NT2/D1 (cell line): ENCODE measurements at regions not wholly inside any gene's neighbourhood (a gene's known extent, or its start where the extent isn't known, plus 50 kb on each side); places are given as distances from the start of the nearest gene placed in this dataset.

Experiments
- DNase-seq: peaks from one replicate; pipeline ENCODE4 v3.0.0-alpha.2; 2011; ENCODE audit warnings: low read depth, low spot score
- H3K27me3 ChIP-seq: 2 replicates; pipeline ENCODE4 v1.6.0; 2011; ENCODE audit warnings: mild to moderate bottlenecking; ENCODE audit not compliant: insufficient read length, insufficient read depth
- H3K36me3 ChIP-seq: 2 replicates; pipeline ENCODE4 v1.6.1; 2011; ENCODE audit warnings: mild to moderate bottlenecking, low read length, mixed read lengths; ENCODE audit not compliant: insufficient read depth, insufficient read length
- H3K4me1 ChIP-seq: 2 replicates; pipeline ENCODE4 v1.5.1; 2011; ENCODE audit not compliant: insufficient read depth, insufficient read length
- H3K4me3 ChIP-seq: 2 replicates; pipeline ENCODE4 v1.5.1; 2011; ENCODE audit warnings: low read depth; ENCODE audit not compliant: insufficient read length
- H3K9ac ChIP-seq: 2 replicates; pipeline ENCODE4 v1.6.0; 2011; ENCODE audit warnings: low read depth; ENCODE audit not compliant: insufficient read length
- H3K9me3 ChIP-seq: 2 replicates; pipeline ENCODE4 v1.5.1; 2011; ENCODE audit warnings: mild to moderate bottlenecking, low read length; ENCODE audit not compliant: insufficient read depth
- SUZ12 ChIP-seq: IDR thresholded peaks from 2 replicates; pipeline ENCODE4 v1.6.1; 2011; ENCODE audit not compliant: insufficient read length, insufficient read depth; ENCODE audit errors: extremely low read depth
- YY1 ChIP-seq: IDR thresholded peaks from 2 replicates; pipeline ENCODE4 v1.6.1; 2011; ENCODE audit not compliant: insufficient read length, insufficient read depth
- ZNF274 ChIP-seq: IDR thresholded peaks from 2 replicates; pipeline ENCODE4 v1.6.1; 2011; ENCODE audit warnings: mild to moderate bottlenecking, low read depth, low read length

DNA sequence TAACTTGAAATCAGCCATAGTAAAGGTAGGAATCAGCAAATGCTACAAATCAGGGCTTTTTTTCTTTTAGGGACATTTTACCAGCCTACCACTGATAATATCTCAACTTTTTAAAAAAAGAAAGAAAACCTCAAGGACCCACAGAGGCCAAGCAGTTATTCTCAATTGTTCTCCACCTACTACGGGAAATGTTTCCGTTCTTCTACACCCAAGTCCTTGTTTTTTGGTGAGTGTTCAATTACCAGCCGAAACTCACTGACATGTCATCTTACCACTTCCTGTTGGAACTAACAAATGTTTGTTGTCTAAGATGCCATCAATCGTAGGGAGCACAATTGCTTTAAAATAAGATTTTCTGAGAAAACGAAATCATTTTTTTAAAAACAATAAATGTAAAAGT, 50.2 kb upstream of the CDK1 start:
- Histone ChIP-seq H3K4me3 (no peak overlapping the region), H3K27me3 (peaks cover 21% of the 10 kb centered on the region), H3K4me1 (no peaks in the 10 kb centered on the region), H3K9ac (no peak overlapping the region), H3K9me3 (no peaks in the 10 kb centered on the region), H3K36me3 (no peaks in the 10 kb centered on the region)
- no peak for TF ChIP-seq SUZ12
- TF ChIP-seq ZNF274 = no peak
- TF ChIP-seq YY1 = no peak
- DNase-seq = no peak

GRCh38 chr10:60726257-60726656, 52.0 kb upstream of the CDK1 start:
- H3K4me3 ChIP-seq = no peak overlapping the region
- peaks cover 3% of the 10 kb centered on the region for H3K27me3 ChIP-seq
- no peak for TF ChIP-seq ZNF274
- TF ChIP-seq YY1 = no peak
- no peak for TF ChIP-seq SUZ12
- no peak for DNase-seq
- no peaks in the 10 kb centered on the region for H3K36me3 ChIP-seq
- H3K9ac ChIP-seq = no peak overlapping the region
- H3K9me3 ChIP-seq = no peaks in the 10 kb centered on the region
- H3K4me1 ChIP-seq = no peaks in the 10 kb centered on the region

GRCh38 chr10:60722623-60723022, 55.7 kb upstream of the CDK1 start:
- no peak for DNase-seq
- Histone ChIP-seq H3K4me3 (no peak overlapping the region), H3K27me3 (no peaks in the 10 kb centered on the region), H3K9ac (no peak overlapping the region), H3K9me3 (0 out of 2 replicates have a peak, but pooled peaks cover 4% of the 10 kb centered on the region), H3K4me1 (no peaks in the 10 kb centered on the region), H3K36me3 (no peaks in the 10 kb centered on the region)
- TF ChIP-seq SUZ12 (no peak), ZNF274 (no peak), YY1 (no peak)

- Histone ChIP-seq H3K4me3 (no peak overlapping the region), H3K27me3 (no peaks in the 10 kb centered on the region), H3K9me3 (0 out of 2 replicates have a peak, but pooled peaks cover 4% of the 10 kb centered on the region), H3K36me3 (no peaks in the 10 kb centered on the region), H3K9ac (no peak overlapping the region), H3K4me1 (no peaks in the 10 kb centered on the region)
- TF ChIP-seq ZNF274 (no peak), SUZ12 (no peak), YY1 (no peak)
- no peak for DNase-seq
These were observed 58.6 kb upstream of the CDK1 start for GRCh38 chr10:60719721-60720120.

DNA sequence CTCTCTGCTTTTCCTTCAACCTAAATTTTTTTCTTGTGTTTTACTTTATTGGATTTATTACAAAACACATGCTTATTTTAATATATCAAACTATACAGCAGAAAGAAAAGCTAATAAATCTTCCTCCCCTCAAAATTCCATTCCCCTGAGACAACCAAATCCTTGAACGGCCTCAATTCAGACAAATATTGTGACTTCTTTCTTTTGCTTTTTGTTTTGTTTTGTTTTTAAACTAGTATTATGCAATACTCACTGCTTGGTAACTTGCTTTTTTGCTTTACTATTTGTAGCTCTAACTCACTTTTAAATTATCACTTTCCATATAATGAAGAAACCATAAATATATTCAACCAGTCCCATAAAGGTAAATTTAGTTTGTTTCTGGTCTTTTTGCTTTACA, 59.4 kb upstream of the CDK1 start:
- H3K4me3 ChIP-seq = no peak overlapping the region
- no peaks in the 10 kb centered on the region for H3K4me1 ChIP-seq
- H3K36me3 ChIP-seq = no peaks in the 10 kb centered on the region
- no peak overlapping the region for H3K9ac ChIP-seq
- TF ChIP-seq ZNF274 = no peak
- TF ChIP-seq YY1 = no peak
- DNase-seq = no peak
- 0 out of 2 replicates have a peak, but pooled peaks cover 4% of the 10 kb centered on the region for H3K9me3 ChIP-seq
- no peaks in the 10 kb centered on the region for H3K27me3 ChIP-seq

DNA sequence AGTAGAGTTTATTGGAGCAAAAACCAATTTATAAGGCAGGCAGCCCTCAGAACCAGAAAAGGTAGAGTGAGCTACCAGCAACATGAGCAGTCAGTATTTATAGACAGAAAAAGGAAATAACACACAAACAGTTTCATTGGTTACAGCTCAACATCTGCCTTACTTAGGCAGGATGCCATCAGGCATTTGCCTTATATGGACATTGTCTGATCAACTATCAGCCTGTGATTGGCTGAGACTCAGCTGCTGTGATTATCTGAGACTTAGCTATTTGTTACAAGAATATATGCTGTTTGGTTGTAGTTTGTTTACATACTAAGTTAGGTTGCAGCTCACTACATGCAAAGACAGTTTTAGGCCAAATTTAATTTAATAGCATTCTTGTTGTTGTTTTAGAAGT, 60.4 kb upstream of the CDK1 start:
- no peak for DNase-seq
- Histone ChIP-seq H3K27me3 (no peaks in the 10 kb centered on the region), H3K9me3 (0 out of 2 replicates have a peak, but pooled peaks cover 4% of the 10 kb centered on the region), H3K9ac (no peak overlapping the region), H3K4me1 (no peaks in the 10 kb centered on the region), H3K4me3 (no peak overlapping the region), H3K36me3 (no peaks in the 10 kb centered on the region)
- no peak for TF ChIP-seq YY1
- TF ChIP-seq ZNF274 = no peak
- no peak for TF ChIP-seq SUZ12

DNA sequence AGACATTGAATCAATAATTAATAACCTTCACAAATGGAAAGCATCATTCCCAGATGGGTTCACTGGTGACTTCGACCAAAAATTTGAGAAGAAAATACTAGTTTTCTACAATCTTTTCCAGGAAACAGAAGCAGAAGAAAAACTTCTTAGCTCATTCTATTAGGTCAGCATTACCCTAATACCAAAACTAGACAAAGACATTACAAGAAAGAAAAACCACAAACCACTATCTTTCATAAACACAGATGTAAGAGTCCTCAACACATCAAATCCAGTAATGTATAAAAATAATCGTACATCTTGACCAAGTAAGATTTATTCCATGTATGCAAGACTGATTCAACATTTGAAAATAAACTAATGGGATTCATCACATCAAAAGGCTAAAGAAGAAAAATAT, 64.0 kb upstream of the CDK1 start:
- no peaks in the 10 kb centered on the region for H3K27me3 ChIP-seq
- H3K4me1 ChIP-seq = no peaks in the 10 kb centered on the region
- no peak for DNase-seq
- no peak overlapping the region for H3K4me3 ChIP-seq
- no peaks in the 10 kb centered on the region for H3K36me3 ChIP-seq
- H3K9me3 ChIP-seq = 0 out of 2 replicates have a peak, but pooled peaks cover 4% of the 10 kb centered on the region
- TF ChIP-seq YY1 (no peak), ZNF274 (no peak), SUZ12 (no peak)
- H3K9ac ChIP-seq = no peak overlapping the region
